ENCODE measurements at regions not wholly inside any gene's neighbourhood (a gene's known extent, or its start where the extent isn't known, plus 50 kb on each side); places are given as distances from the start of the nearest gene placed in this dataset.

DNA sequence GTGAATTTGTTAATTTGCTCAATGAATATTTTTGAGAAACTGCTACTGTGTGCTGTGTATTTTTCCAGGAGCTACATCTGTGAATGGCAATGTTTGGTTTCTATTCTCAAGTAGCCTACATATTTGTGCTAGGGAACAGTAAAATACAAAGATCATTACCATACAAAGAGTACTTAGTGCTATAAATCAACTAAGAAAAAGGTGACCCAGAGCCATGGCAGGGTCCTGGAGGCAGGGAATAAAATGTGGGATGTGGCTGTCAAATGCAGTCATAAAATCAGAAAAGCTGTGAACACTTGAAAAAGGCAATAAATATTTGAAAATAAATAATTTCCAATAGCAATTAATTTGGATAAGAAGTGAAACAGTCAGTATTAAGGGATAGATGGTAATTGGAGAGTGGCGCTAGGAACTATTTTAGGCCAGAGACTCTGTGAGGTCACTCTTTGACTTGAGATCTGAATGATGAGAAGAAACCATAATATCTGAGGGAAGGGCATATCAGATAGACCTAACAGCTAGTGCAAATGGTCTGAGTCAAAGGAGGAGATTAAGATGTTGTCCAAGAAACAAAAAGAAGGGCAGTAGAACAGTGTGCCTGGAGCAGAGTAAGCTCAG, 98.8 kb downstream of the MANEA start:
- TF ChIP-seq CTCF (IDR thresholded peaks at IDR 0.05; ENCODE audit: insufficient read depth, low read depth, low read length) (no peak), EZH2 (IDR thresholded peaks at IDR 0.05; ENCODE audit: insufficient read depth, low read length) (no peak)

All from astrocyte (in vitro differentiated cells and primary cell).